ENCODE measurements at regions not wholly inside any gene's neighbourhood (a gene's known extent, or its start where the extent isn't known, plus 50 kb on each side); places are given as distances from the start of the nearest gene placed in this dataset.

GRCh38 chr10:33793793-33794192 is 459.3 kb upstream of the NRP1 start:
- no peak overlapping the region for H3K4me3 ChIP-seq (ENCODE audit: low read depth in 1 of 2, low read length in 2 of 2)
- DNase-seq (no peak), ATAC-seq (ENCODE audit: insufficient read depth, low read depth) (no peak)
- no peak overlapping the region for H3K27ac ChIP-seq (ENCODE audit: low read length)
- no peak overlapping the region for H2AFZ ChIP-seq (ENCODE audit: low read depth, low read length)
- no peak overlapping the region for H3K9ac ChIP-seq (ENCODE audit: low read depth, low read length)
- no peak overlapping the region for H3K4me2 ChIP-seq (ENCODE audit: insufficient read depth, low read length)
- no peaks in the 10 kb centered on the region for H3K27me3 ChIP-seq (ENCODE audit: insufficient read depth, low read length, poor library complexity)
- H3K4me1 ChIP-seq (ENCODE audit: insufficient read depth, low read length), result no peaks in the 10 kb centered on the region
- H3K9me3 ChIP-seq (ENCODE audit: insufficient read depth, low read length, severe bottlenecking), result no peaks in the 10 kb centered on the region
- no peaks in the 10 kb centered on the region for H4K20me1 ChIP-seq (ENCODE audit: insufficient read depth, low read length)
- no peaks in the 10 kb centered on the region for H3K79me2 ChIP-seq (ENCODE audit: insufficient read depth, low read length)
- no peaks in the 10 kb centered on the region for H3K36me3 ChIP-seq (ENCODE audit: insufficient read depth, low read length)
- TF ChIP-seq EZH2 (IDR thresholded peaks at IDR 0.05; ENCODE audit: borderline replicate concordance, low read depth, low read length, severe bottlenecking), result no peak
- TF ChIP-seq, protein P1, sequence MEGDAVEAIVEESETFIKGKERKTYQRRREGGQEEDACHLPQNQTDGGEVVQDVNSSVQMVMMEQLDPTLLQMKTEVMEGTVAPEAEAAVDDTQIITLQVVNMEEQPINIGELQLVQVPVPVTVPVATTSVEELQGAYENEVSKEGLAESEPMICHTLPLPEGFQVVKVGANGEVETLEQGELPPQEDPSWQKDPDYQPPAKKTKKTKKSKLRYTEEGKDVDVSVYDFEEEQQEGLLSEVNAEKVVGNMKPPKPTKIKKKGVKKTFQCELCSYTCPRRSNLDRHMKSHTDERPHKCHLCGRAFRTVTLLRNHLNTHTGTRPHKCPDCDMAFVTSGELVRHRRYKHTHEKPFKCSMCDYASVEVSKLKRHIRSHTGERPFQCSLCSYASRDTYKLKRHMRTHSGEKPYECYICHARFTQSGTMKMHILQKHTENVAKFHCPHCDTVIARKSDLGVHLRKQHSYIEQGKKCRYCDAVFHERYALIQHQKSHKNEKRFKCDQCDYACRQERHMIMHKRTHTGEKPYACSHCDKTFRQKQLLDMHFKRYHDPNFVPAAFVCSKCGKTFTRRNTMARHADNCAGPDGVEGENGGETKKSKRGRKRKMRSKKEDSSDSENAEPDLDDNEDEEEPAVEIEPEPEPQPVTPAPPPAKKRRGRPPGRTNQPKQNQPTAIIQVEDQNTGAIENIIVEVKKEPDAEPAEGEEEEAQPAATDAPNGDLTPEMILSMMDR (IDR thresholded peaks at IDR 0.05; ENCODE audit: borderline replicate concordance, extremely low read depth, low read length, poor library complexity, severe bottlenecking), result no peak

GRCh38 chr10:33791272-33791660 is 456.8 kb upstream of the NRP1 start:
- H3K4me3 ChIP-seq (ENCODE audit: low read depth in 1 of 2, low read length in 2 of 2), result no peak overlapping the region
- no peaks in the 10 kb centered on the region for H3K79me2 ChIP-seq (ENCODE audit: insufficient read depth, low read length)

GRCh38 chr10:33790521-33791271 is 456.2 kb upstream of the NRP1 start:
- no peak overlapping the region for H3K9ac ChIP-seq (ENCODE audit: low read depth, low read length)
- DNase-seq, result no peak

More at GRCh38 chr10:33791272-33791660, 456.8 kb upstream of the NRP1 start:
- H3K36me3 ChIP-seq (ENCODE audit: insufficient read depth, low read length), result no peaks in the 10 kb centered on the region
- no peaks in the 10 kb centered on the region for H3K27me3 ChIP-seq (ENCODE audit: insufficient read depth, low read length, poor library complexity)
- no peak overlapping the region for H3K9ac ChIP-seq (ENCODE audit: low read depth, low read length)
- no peak overlapping the region for H3K4me2 ChIP-seq (ENCODE audit: insufficient read depth, low read length)
- H4K20me1 ChIP-seq (ENCODE audit: insufficient read depth, low read length), result no peaks in the 10 kb centered on the region; the same call in 1 of the 2 replicates
- ATAC-seq (ENCODE audit: insufficient read depth, low read depth) (no peak), DNase-seq (no peak)
- no peak for TF ChIP-seq EZH2 (IDR thresholded peaks at IDR 0.05; ENCODE audit: borderline replicate concordance, low read depth, low read length, severe bottlenecking)
- TF ChIP-seq, protein P1 (IDR thresholded peaks at IDR 0.05; ENCODE audit: borderline replicate concordance, extremely low read depth, low read length, poor library complexity, severe bottlenecking), result no peak
- H2AFZ ChIP-seq (ENCODE audit: low read depth, low read length), result no peak overlapping the region
- H3K4me1 ChIP-seq (ENCODE audit: insufficient read depth, low read length), result no peaks in the 10 kb centered on the region
- H3K27ac ChIP-seq (ENCODE audit: low read length), result no peak overlapping the region
- H3K9me3 ChIP-seq (ENCODE audit: insufficient read depth, low read length, severe bottlenecking), result no peaks in the 10 kb centered on the region

More at GRCh38 chr10:33790521-33791271, 456.2 kb upstream of the NRP1 start:
- no peaks in the 10 kb centered on the region for H3K79me2 ChIP-seq (ENCODE audit: insufficient read depth, low read length)
- no peak overlapping the region for H3K27ac ChIP-seq (ENCODE audit: low read length)
- H2AFZ ChIP-seq (ENCODE audit: low read depth, low read length), result no peak overlapping the region
- no peak overlapping the region for H3K4me3 ChIP-seq (ENCODE audit: low read depth in 1 of 2, low read length in 2 of 2)
- H3K36me3 ChIP-seq (ENCODE audit: insufficient read depth, low read length), result no peaks in the 10 kb centered on the region
- H3K27me3 ChIP-seq (ENCODE audit: insufficient read depth, low read length, poor library complexity), result no peaks in the 10 kb centered on the region
- no peaks in the 10 kb centered on the region for H3K4me1 ChIP-seq (ENCODE audit: insufficient read depth, low read length)
- no peak for ATAC-seq (ENCODE audit: insufficient read depth, low read depth)
- no peaks in the 10 kb centered on the region; the same call in 1 of the 2 replicates for H4K20me1 ChIP-seq (ENCODE audit: insufficient read depth, low read length)
- TF ChIP-seq EZH2 (IDR thresholded peaks at IDR 0.05; ENCODE audit: borderline replicate concordance, low read depth, low read length, severe bottlenecking), result no peak
- TF ChIP-seq, protein P1 (IDR thresholded peaks at IDR 0.05; ENCODE audit: borderline replicate concordance, extremely low read depth, low read length, poor library complexity, severe bottlenecking), result no peak
- no peaks in the 10 kb centered on the region for H3K9me3 ChIP-seq (ENCODE audit: insufficient read depth, low read length, severe bottlenecking)
- H3K4me2 ChIP-seq (ENCODE audit: insufficient read depth, low read length), result no peak overlapping the region
